ENCODE measurements at regions not wholly inside any gene's neighbourhood (a gene's known extent, or its start where the extent isn't known, plus 50 kb on each side); places are given as distances from the start of the nearest gene placed in this dataset.
"Not testable (repeated sequence)": the region's sequence is repeated elsewhere in the genome, so short reads cannot be mapped to it uniquely, and the experiment has no call there.

GRCh38 chr14:48582938-48583337, 907.5 kb upstream of the MDGA2 start:
- TF ChIP-seq, protein P1, sequence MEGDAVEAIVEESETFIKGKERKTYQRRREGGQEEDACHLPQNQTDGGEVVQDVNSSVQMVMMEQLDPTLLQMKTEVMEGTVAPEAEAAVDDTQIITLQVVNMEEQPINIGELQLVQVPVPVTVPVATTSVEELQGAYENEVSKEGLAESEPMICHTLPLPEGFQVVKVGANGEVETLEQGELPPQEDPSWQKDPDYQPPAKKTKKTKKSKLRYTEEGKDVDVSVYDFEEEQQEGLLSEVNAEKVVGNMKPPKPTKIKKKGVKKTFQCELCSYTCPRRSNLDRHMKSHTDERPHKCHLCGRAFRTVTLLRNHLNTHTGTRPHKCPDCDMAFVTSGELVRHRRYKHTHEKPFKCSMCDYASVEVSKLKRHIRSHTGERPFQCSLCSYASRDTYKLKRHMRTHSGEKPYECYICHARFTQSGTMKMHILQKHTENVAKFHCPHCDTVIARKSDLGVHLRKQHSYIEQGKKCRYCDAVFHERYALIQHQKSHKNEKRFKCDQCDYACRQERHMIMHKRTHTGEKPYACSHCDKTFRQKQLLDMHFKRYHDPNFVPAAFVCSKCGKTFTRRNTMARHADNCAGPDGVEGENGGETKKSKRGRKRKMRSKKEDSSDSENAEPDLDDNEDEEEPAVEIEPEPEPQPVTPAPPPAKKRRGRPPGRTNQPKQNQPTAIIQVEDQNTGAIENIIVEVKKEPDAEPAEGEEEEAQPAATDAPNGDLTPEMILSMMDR (IDR thresholded peaks at IDR 0.05; ENCODE audit: extremely low read depth, missing control alignments), result no peak
- DNase-seq (ENCODE audit: low spot score), result no peak

DNA sequence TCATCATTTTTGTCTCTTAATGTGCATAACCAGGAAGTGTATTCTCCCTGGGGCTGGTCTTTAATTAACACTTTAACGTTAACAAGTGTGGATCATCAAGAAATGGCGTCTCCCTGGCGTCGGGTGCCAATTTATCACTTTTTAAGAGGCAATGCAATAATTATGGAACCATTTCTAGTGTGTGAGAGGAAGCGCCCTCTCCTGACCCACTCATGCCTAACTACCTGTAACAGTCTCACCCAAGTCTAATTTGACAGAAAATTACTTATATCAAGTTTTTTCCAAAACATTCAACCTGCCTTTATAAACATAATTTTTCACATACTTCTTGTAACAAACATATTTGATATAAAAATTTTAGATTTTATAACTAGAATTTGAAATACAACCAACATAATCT, 905.3 kb upstream of the MDGA2 start:
- TF ChIP-seq, protein P1 (IDR thresholded peaks at IDR 0.05; ENCODE audit: extremely low read depth, missing control alignments), result no peak
- DNase-seq (ENCODE audit: low spot score), result no peak

DNA sequence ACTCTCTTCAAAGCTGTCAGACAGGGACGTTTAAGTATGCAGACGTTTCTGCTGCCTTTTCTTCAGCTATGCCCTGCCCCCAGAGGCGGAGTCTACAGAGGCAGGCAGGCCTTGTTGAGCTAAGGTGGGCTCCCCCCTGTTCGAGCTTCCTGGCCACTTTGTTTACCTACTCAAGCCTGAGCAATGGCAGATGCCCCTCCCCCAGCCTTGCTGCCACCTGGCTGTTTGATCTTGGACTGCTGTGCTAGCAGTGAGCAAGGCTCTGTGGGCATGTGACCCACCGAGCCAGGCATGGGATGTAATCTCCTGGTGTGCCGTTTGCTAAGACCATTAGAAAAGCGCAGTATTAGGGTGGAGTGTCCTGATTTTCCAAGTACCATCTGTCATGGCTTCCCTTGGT, 900.4 kb upstream of the MDGA2 start:
- TF ChIP-seq, protein P1 (IDR thresholded peaks at IDR 0.05; ENCODE audit: extremely low read depth, missing control alignments), result no peak
- DNase-seq (ENCODE audit: low spot score), result no peak

GRCh38 chr14:48568688-48569087, 893.3 kb upstream of the MDGA2 start:
- TF ChIP-seq, protein P1 (IDR thresholded peaks at IDR 0.05; ENCODE audit: extremely low read depth, missing control alignments), result no peak
- no peak for DNase-seq (ENCODE audit: low spot score)

DNA sequence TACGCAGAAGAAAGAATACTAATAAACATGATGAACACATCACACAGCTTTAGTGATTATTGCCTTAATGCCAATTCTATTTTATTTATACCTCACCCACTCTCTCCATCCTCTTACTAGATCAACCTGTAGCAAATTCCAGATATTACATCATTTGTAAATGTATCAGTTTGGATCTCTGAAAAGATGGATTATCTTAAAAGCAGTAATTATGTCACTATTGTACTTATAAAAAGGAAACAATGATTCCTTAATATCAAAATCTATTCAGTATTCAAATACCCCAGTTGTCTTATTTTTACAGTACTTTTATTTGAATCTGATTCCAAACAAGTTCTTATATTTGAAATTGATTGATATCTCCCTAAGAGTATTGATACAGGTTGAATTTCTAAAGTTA, 892.8 kb upstream of the MDGA2 start:
- DNase-seq (ENCODE audit: low spot score), result no peak
- TF ChIP-seq, protein P1 (IDR thresholded peaks at IDR 0.05; ENCODE audit: extremely low read depth, missing control alignments), result no peak

- no peak for DNase-seq (ENCODE audit: low spot score)
- TF ChIP-seq, protein P1 (IDR thresholded peaks at IDR 0.05; ENCODE audit: extremely low read depth, missing control alignments), result no peak
Measured at GRCh38 chr14:48563489-48563888, 888.1 kb upstream of the MDGA2 start.

DNA sequence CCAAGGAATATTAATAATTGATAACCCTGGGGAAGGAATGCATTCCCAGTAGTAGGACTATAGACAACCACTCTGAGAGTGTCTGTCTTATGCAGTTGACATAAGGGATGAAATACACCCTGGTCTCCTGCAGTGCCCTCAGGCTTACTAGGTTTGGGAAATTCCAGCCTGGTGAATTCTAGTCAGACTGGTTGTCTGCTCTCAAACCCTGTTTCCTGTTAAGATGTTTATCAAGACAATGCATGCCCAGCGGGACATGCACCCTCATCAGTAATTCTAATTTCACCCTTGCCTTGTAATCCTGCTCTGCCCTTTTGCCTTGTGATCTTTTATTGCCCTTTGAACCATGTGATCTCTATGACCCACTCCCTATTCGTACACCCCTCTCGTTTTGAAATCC, 886.0 kb upstream of the MDGA2 start:
- not testable (repeated sequence) for DNase-seq (ENCODE audit: low spot score)

- no peak for DNase-seq (ENCODE audit: low spot score)
- TF ChIP-seq, protein P1 (IDR thresholded peaks at IDR 0.05; ENCODE audit: extremely low read depth, missing control alignments), result no peak
Measured at GRCh38 chr14:48560421-48560820, 885.0 kb upstream of the MDGA2 start.

Data from GM20000 (cell line).